A549 (cell line): ENCODE measurements at regions not wholly inside any gene's neighbourhood (a gene's known extent, or its start where the extent isn't known, plus 50 kb on each side); places are given as distances from the start of the nearest gene placed in this dataset.

Experiments
- CTCF ChIP-seq: fragments of >200 bp; sonication (Bioruptor Twin); formaldehyde crosslinking; IDR thresholded peaks from 3 replicates; pipeline ENCODE4 v1.5.1; 2016
- FOSL2 ChIP-seq, 2 experiments: fragments of 450-650 bp in 1 of 2; fragments of >200 bp in 1 of 2; sonication (Bioruptor Twin) in 1 of 2; formaldehyde crosslinking; IDR thresholded peaks; 2 replicates each; pipeline versions ENCODE4 v1.5.0 to v1.6.1; 2016 to 2020; ENCODE audit warnings: mild to moderate bottlenecking in 1 of 2, moderate library complexity in 1 of 2

- no peak for TF ChIP-seq CTCF
- TF ChIP-seq FOSL2 (IDR thresholded peaks at IDR 0.05) = no peak
- TF ChIP-seq FOSL2 (CRISPR knock-in tag; IDR thresholded peaks at IDR 0.05) = no peak
Measured at GRCh38 chr11:87589082-87589481, 551.3 kb downstream of the TMEM135 start.
